ENCODE measurements at regions not wholly inside any gene's neighbourhood (a gene's known extent, or its start where the extent isn't known, plus 50 kb on each side); places are given as distances from the start of the nearest gene placed in this dataset.
A peak's percentile ranks its signal among the peaks of the same experiment; 100 is the strongest.

DNA sequence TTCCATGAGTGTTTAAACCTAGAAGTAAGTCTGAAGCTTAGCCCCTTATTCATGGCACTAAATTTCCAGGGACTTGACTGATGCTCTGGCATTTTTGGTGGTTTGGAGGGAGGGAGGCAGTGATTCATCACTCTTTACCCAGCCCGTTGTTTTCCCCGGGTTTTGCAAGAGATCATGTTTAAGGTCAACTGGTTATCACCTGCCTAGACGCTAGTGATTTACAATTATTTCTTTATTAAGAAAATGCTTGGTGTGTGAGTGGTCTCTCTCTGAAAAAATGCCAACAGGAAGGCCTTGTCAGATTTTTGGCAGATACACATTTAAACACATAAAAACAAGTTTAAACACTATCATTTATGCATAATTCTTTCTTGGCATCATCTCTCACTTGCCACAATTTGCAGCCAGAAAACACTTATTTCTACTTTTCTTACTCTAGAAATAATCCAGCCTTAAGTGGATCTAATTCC, 737.9 kb upstream of the ZNF608 start:
- Histone ChIP-seq H4K20me1 (ENCODE audit: insufficient read depth, low read length) (no peaks in the 10 kb centered on the region), H3K27ac (ENCODE audit: low read depth, low read length, poor library complexity, severe bottlenecking) (no peak overlapping the region), H3K9me2 (ENCODE audit: insufficient read depth, low read length) (no peaks in the 10 kb centered on the region), H3K4me3 (ENCODE audit: low read depth, low read length, poor library complexity, severe bottlenecking) (no peak overlapping the region), H3K9me3 (ENCODE audit: low read length) (no peaks in the 10 kb centered on the region), H3K36me3 (ENCODE audit: insufficient read depth, low read length) (no peaks in the 10 kb centered on the region), H3K4me2 (ENCODE audit: low read length) (no peak overlapping the region), H2AFZ (ENCODE audit: low read length) (no peak overlapping the region), H3K4me1 (ENCODE audit: insufficient read depth, low read length, poor library complexity, severe bottlenecking) (no peaks in the 10 kb centered on the region), H3K79me2 (ENCODE audit: insufficient read depth, low read depth, low read length) (no peaks in the 10 kb centered on the region)
- ChIA-PET POLR2A (interaction anchor here (0.9 kb wide), 1 partner anchor 11 kb away, joined by 3 read pairs; no protein-coding TSS in a partner anchor), CTCF (ENCODE audit: unreplicated experiment) (no interaction called here)
- DNase-seq (ENCODE audit: low spot score): no peak
- BruUV-seq (replicated peaks): no TSS peak
- TF ChIP-seq, protein P1, sequence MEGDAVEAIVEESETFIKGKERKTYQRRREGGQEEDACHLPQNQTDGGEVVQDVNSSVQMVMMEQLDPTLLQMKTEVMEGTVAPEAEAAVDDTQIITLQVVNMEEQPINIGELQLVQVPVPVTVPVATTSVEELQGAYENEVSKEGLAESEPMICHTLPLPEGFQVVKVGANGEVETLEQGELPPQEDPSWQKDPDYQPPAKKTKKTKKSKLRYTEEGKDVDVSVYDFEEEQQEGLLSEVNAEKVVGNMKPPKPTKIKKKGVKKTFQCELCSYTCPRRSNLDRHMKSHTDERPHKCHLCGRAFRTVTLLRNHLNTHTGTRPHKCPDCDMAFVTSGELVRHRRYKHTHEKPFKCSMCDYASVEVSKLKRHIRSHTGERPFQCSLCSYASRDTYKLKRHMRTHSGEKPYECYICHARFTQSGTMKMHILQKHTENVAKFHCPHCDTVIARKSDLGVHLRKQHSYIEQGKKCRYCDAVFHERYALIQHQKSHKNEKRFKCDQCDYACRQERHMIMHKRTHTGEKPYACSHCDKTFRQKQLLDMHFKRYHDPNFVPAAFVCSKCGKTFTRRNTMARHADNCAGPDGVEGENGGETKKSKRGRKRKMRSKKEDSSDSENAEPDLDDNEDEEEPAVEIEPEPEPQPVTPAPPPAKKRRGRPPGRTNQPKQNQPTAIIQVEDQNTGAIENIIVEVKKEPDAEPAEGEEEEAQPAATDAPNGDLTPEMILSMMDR (conservative IDR thresholded peaks at IDR 0.05; ENCODE audit: low read length): no peak
- TF ChIP-seq EZH2phosphoT487 (IDR thresholded peaks at IDR 0.05; ENCODE audit: borderline replicate concordance, low read depth, low read length): no peak
- intact Hi-C loops (cut with micrococcal nuclease; ENCODE audit: unreplicated experiment): no loop called here

DNA sequence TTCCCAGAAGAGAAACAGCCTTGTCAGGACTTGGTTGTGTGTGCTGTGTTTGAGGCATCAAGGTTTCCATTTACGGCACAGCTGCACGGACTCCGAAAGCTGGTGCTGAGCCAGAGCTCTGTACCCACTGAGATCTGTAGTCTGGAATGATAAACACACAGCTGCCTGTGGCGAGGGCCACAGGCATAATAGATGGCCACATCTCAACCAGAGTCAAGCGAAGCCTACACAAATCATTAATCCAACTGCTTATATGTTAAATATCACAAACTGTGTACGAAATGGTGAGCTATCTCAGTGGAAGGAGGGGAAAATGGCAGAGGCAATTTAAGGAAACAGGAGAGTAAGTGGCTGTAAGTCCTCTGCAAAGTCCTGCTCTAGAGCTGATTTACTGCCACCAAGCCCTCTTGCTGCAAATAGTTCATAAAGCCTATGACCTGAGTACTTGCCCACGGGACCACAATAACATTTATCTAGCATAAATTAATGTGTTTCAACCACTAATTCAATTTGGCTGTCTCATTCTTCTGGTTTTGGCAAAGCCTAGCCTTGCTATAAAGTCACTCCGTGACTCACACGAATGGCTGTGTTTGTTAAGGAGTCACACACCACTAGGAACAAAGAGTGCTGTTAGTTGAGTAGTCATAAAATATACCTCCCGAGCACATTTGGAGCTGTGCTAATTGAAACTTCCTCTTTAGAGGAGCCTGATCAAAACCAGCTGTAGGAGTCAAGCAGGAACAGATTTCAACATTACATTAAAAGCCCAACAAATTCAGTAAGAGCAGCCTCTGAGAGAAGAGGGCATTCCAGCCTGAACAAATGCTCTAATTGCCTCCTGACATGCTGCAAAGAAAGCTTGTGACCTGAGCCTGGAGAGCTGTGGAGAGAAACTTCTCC, 738.6 kb upstream of the ZNF608 start:
- Histone ChIP-seq H3K4me3 (ENCODE audit: low read depth, low read length, poor library complexity, severe bottlenecking) (no peak overlapping the region), H3K4me2 (ENCODE audit: low read length) (peak overlapping the region; percentile 17; the same call in 1 of the 2 replicates)
- intact Hi-C loops (cut with micrococcal nuclease; ENCODE audit: unreplicated experiment): no loop called here

More for the DNA sequence above, 738.6 kb upstream of the ZNF608 start:
- no peaks in the 10 kb centered on the region for H3K79me2 ChIP-seq (ENCODE audit: insufficient read depth, low read depth, low read length)
- TF ChIP-seq EZH2phosphoT487 (IDR thresholded peaks at IDR 0.05; ENCODE audit: borderline replicate concordance, low read depth, low read length): no peak
- TF ChIP-seq, protein P1 (conservative IDR thresholded peaks at IDR 0.05; ENCODE audit: low read length): no peak
- no peaks in the 10 kb centered on the region for H3K4me1 ChIP-seq (ENCODE audit: insufficient read depth, low read length, poor library complexity, severe bottlenecking)
- H2AFZ ChIP-seq (ENCODE audit: low read length): peak overlapping the region; percentile 36
- POLR2A ChIA-PET: interaction anchor here (0.5 to 1.5 kb wide), 4 partner anchors 12 to 1511 kb away, joined by 3 to 4 read pairs (median 3); no protein-coding TSS in a partner anchor
- H4K20me1 ChIP-seq (ENCODE audit: insufficient read depth, low read length): no peaks in the 10 kb centered on the region
- H3K27ac ChIP-seq (ENCODE audit: low read depth, low read length, poor library complexity, severe bottlenecking): no peak overlapping the region
- no TSS peak for BruUV-seq (replicated peaks)
- CTCF ChIA-PET (ENCODE audit: unreplicated experiment): no interaction called here
- H3K9me3 ChIP-seq (ENCODE audit: low read length): no peaks in the 10 kb centered on the region
- H3K36me3 ChIP-seq (ENCODE audit: insufficient read depth, low read length): no peaks in the 10 kb centered on the region
- DNase-seq (ENCODE audit: low spot score): no peak
- no peaks in the 10 kb centered on the region for H3K9me2 ChIP-seq (ENCODE audit: insufficient read depth, low read length)
